ENCODE measurements at regions not wholly inside any gene's neighbourhood (a gene's known extent, or its start where the extent isn't known, plus 50 kb on each side); places are given as distances from the start of the nearest gene placed in this dataset.

DNA sequence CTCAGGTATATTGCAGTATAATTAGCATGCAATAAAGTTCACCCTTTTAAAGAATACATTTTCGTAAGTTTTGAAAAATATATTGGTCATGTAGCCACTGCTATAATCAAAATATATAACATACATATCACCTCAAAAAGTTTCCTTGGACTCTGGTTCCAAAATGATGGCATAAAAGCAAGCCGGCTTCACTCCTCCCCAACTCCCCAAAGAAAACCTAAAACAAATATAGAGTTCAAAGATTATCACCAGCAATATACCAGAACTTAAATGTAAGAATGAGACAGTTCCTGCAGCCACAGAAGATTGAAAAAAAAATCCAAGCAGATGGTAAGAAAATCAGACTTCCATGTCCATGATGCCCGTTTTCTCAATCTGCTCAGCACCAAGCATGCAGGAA lies 104.3 kb downstream of the APIP start:
- TF ChIP-seq, protein P1, sequence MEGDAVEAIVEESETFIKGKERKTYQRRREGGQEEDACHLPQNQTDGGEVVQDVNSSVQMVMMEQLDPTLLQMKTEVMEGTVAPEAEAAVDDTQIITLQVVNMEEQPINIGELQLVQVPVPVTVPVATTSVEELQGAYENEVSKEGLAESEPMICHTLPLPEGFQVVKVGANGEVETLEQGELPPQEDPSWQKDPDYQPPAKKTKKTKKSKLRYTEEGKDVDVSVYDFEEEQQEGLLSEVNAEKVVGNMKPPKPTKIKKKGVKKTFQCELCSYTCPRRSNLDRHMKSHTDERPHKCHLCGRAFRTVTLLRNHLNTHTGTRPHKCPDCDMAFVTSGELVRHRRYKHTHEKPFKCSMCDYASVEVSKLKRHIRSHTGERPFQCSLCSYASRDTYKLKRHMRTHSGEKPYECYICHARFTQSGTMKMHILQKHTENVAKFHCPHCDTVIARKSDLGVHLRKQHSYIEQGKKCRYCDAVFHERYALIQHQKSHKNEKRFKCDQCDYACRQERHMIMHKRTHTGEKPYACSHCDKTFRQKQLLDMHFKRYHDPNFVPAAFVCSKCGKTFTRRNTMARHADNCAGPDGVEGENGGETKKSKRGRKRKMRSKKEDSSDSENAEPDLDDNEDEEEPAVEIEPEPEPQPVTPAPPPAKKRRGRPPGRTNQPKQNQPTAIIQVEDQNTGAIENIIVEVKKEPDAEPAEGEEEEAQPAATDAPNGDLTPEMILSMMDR (conservative IDR thresholded peaks at IDR 0.05; ENCODE audit: low read depth, low read length): no peak
- TF ChIP-seq EZH2 (IDR thresholded peaks at IDR 0.05; ENCODE audit: borderline replicate concordance, low read depth, low read length, poor library complexity, severe bottlenecking): no peak
